ENCODE measurements at regions not wholly inside any gene's neighbourhood (a gene's known extent, or its start where the extent isn't known, plus 50 kb on each side); places are given as distances from the start of the nearest gene placed in this dataset.

DNA sequence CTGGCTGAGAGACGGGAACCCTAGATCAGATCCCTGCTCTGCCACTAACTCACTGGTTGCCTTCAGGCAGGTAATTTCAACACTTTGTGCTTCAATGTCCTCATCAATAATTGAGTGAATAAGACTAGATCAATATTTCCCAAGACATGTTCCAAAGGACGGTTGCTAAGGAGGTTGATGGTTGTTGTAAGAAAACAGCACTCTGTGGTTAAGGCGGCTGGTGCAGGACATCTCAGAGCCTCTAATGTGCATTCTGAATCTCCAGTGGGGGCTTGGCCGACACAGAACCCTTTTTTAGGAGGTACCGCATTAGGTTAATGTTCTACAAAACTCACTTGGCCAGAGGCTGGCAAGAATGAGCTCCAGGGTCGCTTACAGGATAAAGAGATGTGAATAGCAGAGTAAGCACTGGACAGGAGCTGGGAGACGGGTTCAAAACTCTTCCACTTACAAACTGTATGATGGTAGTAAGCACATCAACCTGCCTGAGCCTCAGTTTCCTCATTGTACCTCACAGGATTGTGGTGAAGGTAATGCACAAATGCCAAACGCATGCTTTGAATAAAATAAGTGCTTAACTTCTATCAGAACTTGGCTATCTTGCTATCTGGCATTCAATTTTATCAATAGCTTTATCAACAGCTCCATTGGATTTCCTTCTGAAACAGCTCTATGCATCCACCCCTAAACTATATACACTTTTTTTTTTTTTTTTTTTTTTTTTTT lies 136.9 kb upstream of the PARP11 start:
- Histone ChIP-seq H3K36me3 (ENCODE audit: insufficient read depth, low read length) (no peaks in the 10 kb centered on the region), H3K9me3 (ENCODE audit: low read length) (no peaks in the 10 kb centered on the region), H3F3A (ENCODE audit: insufficient read depth, low read length, poor library complexity, severe bottlenecking) (no peaks in the 10 kb centered on the region), H3K9me2 (ENCODE audit: insufficient read depth, low read length) (no peaks in the 10 kb centered on the region), H3K9ac (ENCODE audit: low read length) (no peak overlapping the region), H3K79me2 (replicated peaks; ENCODE audit: insufficient read depth, low read length) (no peaks in the 10 kb centered on the region), H3K27me3 (ENCODE audit: insufficient read depth, low read depth, low read length) (no peaks in the 10 kb centered on the region), H3K4me3 (ENCODE audit: low read length) (no peak overlapping the region), H2AFZ (ENCODE audit: low read depth, low read length) (no peak overlapping the region), H3K4me2 (ENCODE audit: low read length) (no peak overlapping the region), H4K20me1 (ENCODE audit: insufficient read depth) (no peaks in the 10 kb centered on the region), H3K27ac (ENCODE audit: low read length) (no peak overlapping the region)
- TF ChIP-seq TAF1 (IDR thresholded peaks at IDR 0.05; ENCODE audit: low read depth), result no peak

DNA sequence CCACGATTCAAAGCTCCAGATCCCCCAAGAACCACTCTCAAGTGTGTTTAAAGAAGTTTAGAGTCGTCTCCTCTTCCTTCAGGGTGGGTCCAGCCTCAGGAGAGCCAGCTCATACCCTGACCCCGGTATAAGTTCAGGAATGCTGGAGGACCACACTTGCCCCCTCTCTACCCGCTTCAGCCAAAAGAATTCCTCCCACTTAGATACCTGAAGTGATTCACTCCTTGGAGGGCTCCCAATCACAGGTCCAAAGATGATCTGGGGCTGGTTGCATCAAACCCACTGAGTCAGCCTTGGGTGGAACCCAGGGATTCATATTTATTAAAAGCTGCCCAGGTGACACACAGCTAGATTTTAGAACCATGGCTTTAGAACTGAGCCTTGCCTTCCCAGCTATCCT lies 133.5 kb upstream of the PARP11 start:
- H3K27me3 ChIP-seq (ENCODE audit: insufficient read depth, low read depth, low read length), result no peaks in the 10 kb centered on the region
- no peak for TF ChIP-seq SMC3 (conservative IDR thresholded peaks at IDR 0.05; ENCODE audit: poor library complexity)
- H3K9ac ChIP-seq (ENCODE audit: low read length), result no peak overlapping the region
- no peak overlapping the region for H2AFZ ChIP-seq (ENCODE audit: low read depth, low read length)
- H3K4me3 ChIP-seq (ENCODE audit: low read length), result no peak overlapping the region
- no peak overlapping the region for H3K4me2 ChIP-seq (ENCODE audit: low read length)
- no peaks in the 10 kb centered on the region for H3F3A ChIP-seq (ENCODE audit: insufficient read depth, low read length, poor library complexity, severe bottlenecking)
- no peaks in the 10 kb centered on the region for H4K20me1 ChIP-seq (ENCODE audit: insufficient read depth)
- no peaks in the 10 kb centered on the region for H3K9me2 ChIP-seq (ENCODE audit: insufficient read depth, low read length)
- no peak overlapping the region for H3K27ac ChIP-seq (ENCODE audit: low read length)
- no peaks in the 10 kb centered on the region for H3K36me3 ChIP-seq (ENCODE audit: insufficient read depth, low read length)
- no peaks in the 10 kb centered on the region for H3K9me3 ChIP-seq (ENCODE audit: low read length)
- H3K79me2 ChIP-seq (replicated peaks; ENCODE audit: insufficient read depth, low read length), result no peaks in the 10 kb centered on the region

DNA sequence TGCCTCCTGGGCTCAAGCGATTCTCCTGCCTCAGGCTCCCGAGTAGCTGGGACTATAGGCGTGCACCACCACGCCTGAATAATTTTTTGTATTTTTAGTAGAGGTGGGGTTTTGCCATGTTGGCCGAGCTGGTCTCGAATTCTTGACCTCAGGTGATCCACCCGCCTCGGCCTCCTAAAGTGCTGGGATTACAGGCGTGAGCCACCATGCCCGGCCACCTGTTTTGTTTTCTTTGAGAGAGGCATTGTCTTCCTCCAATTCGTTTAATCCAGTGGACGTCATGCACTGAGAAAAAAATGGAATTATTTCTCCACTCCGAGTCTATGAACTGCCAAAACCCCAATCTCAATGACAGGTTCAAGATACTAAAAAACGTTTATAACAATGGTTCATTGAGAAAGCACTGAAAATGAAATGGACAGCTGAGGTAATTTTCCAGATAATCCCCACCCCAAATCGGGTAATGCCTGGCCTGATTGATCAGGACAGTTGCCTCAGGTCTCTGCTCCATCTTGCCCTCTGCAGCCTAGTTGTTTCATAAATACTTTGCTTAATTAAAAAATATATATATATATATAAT lies 132.7 kb upstream of the PARP11 start:
- no peak for TF ChIP-seq EZH2 (IDR thresholded peaks at IDR 0.05; ENCODE audit: borderline replicate concordance, insufficient read depth, low read length, poor library complexity, severe bottlenecking)
- TF ChIP-seq, protein P1, sequence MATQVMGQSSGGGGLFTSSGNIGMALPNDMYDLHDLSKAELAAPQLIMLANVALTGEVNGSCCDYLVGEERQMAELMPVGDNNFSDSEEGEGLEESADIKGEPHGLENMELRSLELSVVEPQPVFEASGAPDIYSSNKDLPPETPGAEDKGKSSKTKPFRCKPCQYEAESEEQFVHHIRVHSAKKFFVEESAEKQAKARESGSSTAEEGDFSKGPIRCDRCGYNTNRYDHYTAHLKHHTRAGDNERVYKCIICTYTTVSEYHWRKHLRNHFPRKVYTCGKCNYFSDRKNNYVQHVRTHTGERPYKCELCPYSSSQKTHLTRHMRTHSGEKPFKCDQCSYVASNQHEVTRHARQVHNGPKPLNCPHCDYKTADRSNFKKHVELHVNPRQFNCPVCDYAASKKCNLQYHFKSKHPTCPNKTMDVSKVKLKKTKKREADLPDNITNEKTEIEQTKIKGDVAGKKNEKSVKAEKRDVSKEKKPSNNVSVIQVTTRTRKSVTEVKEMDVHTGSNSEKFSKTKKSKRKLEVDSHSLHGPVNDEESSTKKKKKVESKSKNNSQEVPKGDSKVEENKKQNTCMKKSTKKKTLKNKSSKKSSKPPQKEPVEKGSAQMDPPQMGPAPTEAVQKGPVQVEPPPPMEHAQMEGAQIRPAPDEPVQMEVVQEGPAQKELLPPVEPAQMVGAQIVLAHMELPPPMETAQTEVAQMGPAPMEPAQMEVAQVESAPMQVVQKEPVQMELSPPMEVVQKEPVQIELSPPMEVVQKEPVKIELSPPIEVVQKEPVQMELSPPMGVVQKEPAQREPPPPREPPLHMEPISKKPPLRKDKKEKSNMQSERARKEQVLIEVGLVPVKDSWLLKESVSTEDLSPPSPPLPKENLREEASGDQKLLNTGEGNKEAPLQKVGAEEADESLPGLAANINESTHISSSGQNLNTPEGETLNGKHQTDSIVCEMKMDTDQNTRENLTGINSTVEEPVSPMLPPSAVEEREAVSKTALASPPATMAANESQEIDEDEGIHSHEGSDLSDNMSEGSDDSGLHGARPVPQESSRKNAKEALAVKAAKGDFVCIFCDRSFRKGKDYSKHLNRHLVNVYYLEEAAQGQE (IDR thresholded peaks at IDR 0.05; ENCODE audit: borderline replicate concordance), result no peak
- TF ChIP-seq RAD21 (conservative IDR thresholded peaks at IDR 0.05), result no peak
- TF ChIP-seq EP300 (conservative IDR thresholded peaks at IDR 0.05; ENCODE audit: poor library complexity, severe bottlenecking), result no peak
- TF ChIP-seq SMC3 (conservative IDR thresholded peaks at IDR 0.05; ENCODE audit: poor library complexity), result no peak
- TF ChIP-seq TAF1 (IDR thresholded peaks at IDR 0.05; ENCODE audit: low read depth), result no peak
- TF ChIP-seq POLR2AphosphoS5 (IDR thresholded peaks at IDR 0.05), result no peak
- TF ChIP-seq, protein P2, sequence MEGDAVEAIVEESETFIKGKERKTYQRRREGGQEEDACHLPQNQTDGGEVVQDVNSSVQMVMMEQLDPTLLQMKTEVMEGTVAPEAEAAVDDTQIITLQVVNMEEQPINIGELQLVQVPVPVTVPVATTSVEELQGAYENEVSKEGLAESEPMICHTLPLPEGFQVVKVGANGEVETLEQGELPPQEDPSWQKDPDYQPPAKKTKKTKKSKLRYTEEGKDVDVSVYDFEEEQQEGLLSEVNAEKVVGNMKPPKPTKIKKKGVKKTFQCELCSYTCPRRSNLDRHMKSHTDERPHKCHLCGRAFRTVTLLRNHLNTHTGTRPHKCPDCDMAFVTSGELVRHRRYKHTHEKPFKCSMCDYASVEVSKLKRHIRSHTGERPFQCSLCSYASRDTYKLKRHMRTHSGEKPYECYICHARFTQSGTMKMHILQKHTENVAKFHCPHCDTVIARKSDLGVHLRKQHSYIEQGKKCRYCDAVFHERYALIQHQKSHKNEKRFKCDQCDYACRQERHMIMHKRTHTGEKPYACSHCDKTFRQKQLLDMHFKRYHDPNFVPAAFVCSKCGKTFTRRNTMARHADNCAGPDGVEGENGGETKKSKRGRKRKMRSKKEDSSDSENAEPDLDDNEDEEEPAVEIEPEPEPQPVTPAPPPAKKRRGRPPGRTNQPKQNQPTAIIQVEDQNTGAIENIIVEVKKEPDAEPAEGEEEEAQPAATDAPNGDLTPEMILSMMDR (IDR thresholded peaks at IDR 0.05; ENCODE audit: poor library complexity, severe bottlenecking), result no peak
- no peak for TF ChIP-seq MXI1 (conservative IDR thresholded peaks at IDR 0.05; ENCODE audit: poor library complexity, severe bottlenecking)
- no peaks in the 10 kb centered on the region for H3K9me3 ChIP-seq (ENCODE audit: low read length)

More for the DNA sequence above, 132.7 kb upstream of the PARP11 start:
- Histone ChIP-seq H3K9me2 (ENCODE audit: insufficient read depth, low read length) (no peaks in the 10 kb centered on the region), H3K9ac (ENCODE audit: low read length) (no peak overlapping the region), H3K4me2 (ENCODE audit: low read length) (no peak overlapping the region), H3K4me3 (ENCODE audit: low read length) (no peak overlapping the region), H4K20me1 (ENCODE audit: insufficient read depth) (no peaks in the 10 kb centered on the region), H2AFZ (ENCODE audit: low read depth, low read length) (no peak overlapping the region), H3K27me3 (ENCODE audit: insufficient read depth, low read depth, low read length) (no peaks in the 10 kb centered on the region), H3F3A (ENCODE audit: insufficient read depth, low read length, poor library complexity, severe bottlenecking) (no peaks in the 10 kb centered on the region), H3K27ac (ENCODE audit: low read length) (no peak overlapping the region), H3K79me2 (replicated peaks; ENCODE audit: insufficient read depth, low read length) (no peaks in the 10 kb centered on the region), H3K36me3 (ENCODE audit: insufficient read depth, low read length) (no peaks in the 10 kb centered on the region)
